Panc1 (cell line): ENCODE measurements at regions not wholly inside any gene's neighbourhood (a gene's known extent, or its start where the extent isn't known, plus 50 kb on each side); places are given as distances from the start of the nearest gene placed in this dataset.

Experiments
- ATAC-seq: fragments of 200-7000 bp; cut with Tn5 transposase; 2 replicates; pipeline ENCODE4 v1.9.1; 2020; ENCODE audit warnings: mild to moderate bottlenecking, moderate library complexity
- BruUV-seq: library from RNA; stranded (reverse); fragments of 400-500 nt; replicated peaks from 2 replicates; lab custom pipeline; 2021; lab: Mats Ljungman, UMichigan
- CTCF ChIA-PET: fragments of 300-600 bp; sonication (Branson Sonifier 250); formaldehyde crosslinking; loops from one replicate; lab custom pipeline; 2022; ENCODE audit warnings: antibody characterized with exemption; lab: Charles Lee
- POLR2A ChIA-PET: fragments of 300-600 bp; sonication (Branson Sonifier 250); formaldehyde crosslinking; loops from one replicate; lab custom pipeline; 2022; ENCODE audit warnings: antibody characterized with exemption; lab: Charles Lee
- DNase-seq: peaks from one replicate; pipeline ENCODE4 v3.0.0-alpha.2; 2010; ENCODE audit warnings: low read depth, low spot score
- H3K27ac ChIP-seq: 2 replicates; pipeline ENCODE4 v1.5.1; 2011; ENCODE audit warnings: mild to moderate bottlenecking, low read length, inconsistent platforms
- H3K27me3 ChIP-seq: fragments of 200-500 bp; sonication (Bioruptor generic); 2 replicates; pipeline ENCODE4 v1.6.0; 2014; ENCODE audit warnings: low read length, inconsistent platforms; ENCODE audit not compliant: control insufficient read depth, insufficient read depth
- H3K36me3 ChIP-seq: fragments of 200-500 bp; sonication (Bioruptor generic); 2 replicates; pipeline ENCODE4 v1.5.1; 2014; ENCODE audit warnings: inconsistent platforms, mild to moderate bottlenecking, low read length, moderate library complexity; ENCODE audit not compliant: control insufficient read depth, insufficient read depth
- H3K4me1 ChIP-seq: 2 replicates; pipeline ENCODE4 v1.5.1; 2011; ENCODE audit warnings: inconsistent platforms, mild to moderate bottlenecking, low read length, moderate library complexity; ENCODE audit not compliant: control insufficient read depth, insufficient read depth
- H3K4me3 ChIP-seq, 2 experiments: 2 replicates each; pipeline ENCODE4 v1.5.1; 2011 to 2012; ENCODE audit warnings: low read depth in 2 of 2, low read length in 2 of 2, mild to moderate bottlenecking in 2 of 2, inconsistent platforms in 1 of 2, moderate library complexity in 1 of 2
- H3K9me3 ChIP-seq: fragments of 200-500 bp; sonication (Bioruptor generic); 2 replicates; pipeline ENCODE4 v1.5.1; 2014; ENCODE audit warnings: low read depth, mild to moderate bottlenecking, inconsistent platforms, low read length, moderate library complexity; ENCODE audit not compliant: control insufficient read depth, insufficient read depth
- CTCF ChIP-seq: fragments of 450-650 bp; IDR thresholded peaks from 2 replicates; pipeline ENCODE4 v1.5.1; 2017; ENCODE audit warnings: mild to moderate bottlenecking
- POLR2AphosphoS5 ChIP-seq: IDR thresholded peaks from 2 replicates; pipeline ENCODE4 v1.6.1; 2012; ENCODE audit warnings: mild to moderate bottlenecking, low read depth, low read length, moderate library complexity
- REST ChIP-seq, 2 experiments: IDR thresholded peaks; 2 replicates each; pipeline ENCODE4 v1.6.1; 2011 to 2012; ENCODE audit warnings: low read depth in 2 of 2, control low read depth in 1 of 2, low read length in 1 of 2, mild to moderate bottlenecking in 1 of 2, moderate library complexity in 1 of 2; ENCODE audit not compliant: insufficient read depth in 1 of 2
- SIN3A ChIP-seq: IDR thresholded peaks from 2 replicates; pipeline ENCODE4 v1.6.1; 2012; ENCODE audit warnings: low read depth, mild to moderate bottlenecking, low read length, moderate library complexity, borderline replicate concordance; ENCODE audit not compliant: insufficient read depth
- TCF7L2 ChIP-seq: IDR thresholded peaks from 2 replicates; pipeline ENCODE4 v1.6.1; 2011; ENCODE audit warnings: mild to moderate bottlenecking, low read depth, low read length, inconsistent platforms
- in situ Hi-C: cut with HindIII; loops from 2 replicates; pipeline ENCODE4 v1.10.0; 2016; ENCODE audit warnings: low sequenced_read_pairs, low pct_unique_long_range_greater_than_20kb
- intact Hi-C: fragments of 100-400 bp; cut with micrococcal nuclease; formaldehyde crosslinking; loops from one replicate; pipeline ENCODE4 v1.10.0; 2022; ENCODE audit not compliant: unreplicated experiment

GRCh38 chr5:117999939-118000549, 988.3 kb downstream of the DTWD2 start:
- intact Hi-C loops, result no loop called here
- Histone ChIP-seq H3K36me3 (no peaks in the 10 kb centered on the region), H3K4me3 (no peak overlapping the region), H3K27me3 (no peaks in the 10 kb centered on the region), H3K4me1 (no peaks in the 10 kb centered on the region), H3K9me3 (no peaks in the 10 kb centered on the region), H3K27ac (no peak overlapping the region)
- ChIA-PET POLR2A (no interaction called here), CTCF (no interaction called here)
- in situ Hi-C loops, result no loop called here
- no peak for ATAC-seq
- no peak for DNase-seq
- BruUV-seq, result no TSS peak
- TF ChIP-seq SIN3A (no peak), REST (IDR thresholded peaks at IDR 0.05; ENCODE audit: insufficient read depth in 1 of 2, low read depth in 2 of 2, low read length in 1 of 2) (no peak), TCF7L2 (no peak)

- H3K9me3 ChIP-seq, result no peaks in the 10 kb centered on the region
- ChIA-PET CTCF (no interaction called here), POLR2A (no interaction called here)
- no TSS peak for BruUV-seq
- DNase-seq (no peak), ATAC-seq (no peak)
- no peaks in the 10 kb centered on the region for H3K4me1 ChIP-seq
- in situ Hi-C loops (no loop called here), intact Hi-C loops (no loop called here)
- no peak overlapping the region for H3K27ac ChIP-seq
- no peaks in the 10 kb centered on the region for H3K27me3 ChIP-seq
- H3K4me3 ChIP-seq, result no peak overlapping the region
- TF ChIP-seq CTCF (no peak), TCF7L2 (no peak), REST (IDR thresholded peaks at IDR 0.05; ENCODE audit: insufficient read depth in 1 of 2, low read depth in 2 of 2, low read length in 1 of 2) (no peak), POLR2AphosphoS5 (no peak), SIN3A (no peak)
- no peaks in the 10 kb centered on the region for H3K36me3 ChIP-seq
Measured at GRCh38 chr5:117982691-117983090, 1005.7 kb downstream of the DTWD2 start.
